Endothelial cell (in vitro differentiated cells): ENCODE measurements at regions not wholly inside any gene's neighbourhood (a gene's known extent, or its start where the extent isn't known, plus 50 kb on each side); places are given as distances from the start of the nearest gene placed in this dataset.

ENCODE experiments used
- DNase-seq: peaks from one replicate; pipeline ENCODE4 v3.0.0; 2021; ENCODE audit warnings: low spot score
- H3K27ac Mint-ChIP-seq: one replicate; pipeline ENCODE4 v1.8.0; 2021; ENCODE audit warnings: mixed read lengths, inconsistent platforms; ENCODE audit not compliant: unreplicated experiment
- H3K27me3 Mint-ChIP-seq: one replicate; pipeline ENCODE4 v1.8.0; 2021; ENCODE audit warnings: mild to moderate bottlenecking, moderate library complexity, mixed read lengths, inconsistent platforms; ENCODE audit not compliant: unreplicated experiment
- H3K36me3 Mint-ChIP-seq: one replicate; pipeline ENCODE4 v1.8.0; 2021; ENCODE audit warnings: mild to moderate bottlenecking, low read depth, mixed read lengths, inconsistent platforms; ENCODE audit not compliant: unreplicated experiment
- H3K4me1 Mint-ChIP-seq: one replicate; pipeline ENCODE4 v1.8.0; 2021; ENCODE audit warnings: mild to moderate bottlenecking, mixed read lengths, inconsistent platforms; ENCODE audit not compliant: unreplicated experiment
- H3K4me3 Mint-ChIP-seq: one replicate; pipeline ENCODE4 v1.8.0; 2021; ENCODE audit warnings: mild to moderate bottlenecking, mixed read lengths, inconsistent platforms; ENCODE audit not compliant: unreplicated experiment
- H3K9me3 Mint-ChIP-seq: one replicate; pipeline ENCODE4 v1.8.0; 2021; ENCODE audit warnings: mixed read lengths, inconsistent platforms; ENCODE audit not compliant: unreplicated experiment
- CTCF ChIP-seq: fragments of 200-600 bp; sonication (generic); IDR thresholded peaks from one replicate; pipeline ENCODE4 v1.5.0; 2021; ENCODE audit warnings: antibody characterized with exemption; ENCODE audit not compliant: unreplicated experiment

- no peak for TF ChIP-seq CTCF
Observed at GRCh38 chr5:35488055-35488454, 129.6 kb upstream of the SPEF2 start.

DNA sequence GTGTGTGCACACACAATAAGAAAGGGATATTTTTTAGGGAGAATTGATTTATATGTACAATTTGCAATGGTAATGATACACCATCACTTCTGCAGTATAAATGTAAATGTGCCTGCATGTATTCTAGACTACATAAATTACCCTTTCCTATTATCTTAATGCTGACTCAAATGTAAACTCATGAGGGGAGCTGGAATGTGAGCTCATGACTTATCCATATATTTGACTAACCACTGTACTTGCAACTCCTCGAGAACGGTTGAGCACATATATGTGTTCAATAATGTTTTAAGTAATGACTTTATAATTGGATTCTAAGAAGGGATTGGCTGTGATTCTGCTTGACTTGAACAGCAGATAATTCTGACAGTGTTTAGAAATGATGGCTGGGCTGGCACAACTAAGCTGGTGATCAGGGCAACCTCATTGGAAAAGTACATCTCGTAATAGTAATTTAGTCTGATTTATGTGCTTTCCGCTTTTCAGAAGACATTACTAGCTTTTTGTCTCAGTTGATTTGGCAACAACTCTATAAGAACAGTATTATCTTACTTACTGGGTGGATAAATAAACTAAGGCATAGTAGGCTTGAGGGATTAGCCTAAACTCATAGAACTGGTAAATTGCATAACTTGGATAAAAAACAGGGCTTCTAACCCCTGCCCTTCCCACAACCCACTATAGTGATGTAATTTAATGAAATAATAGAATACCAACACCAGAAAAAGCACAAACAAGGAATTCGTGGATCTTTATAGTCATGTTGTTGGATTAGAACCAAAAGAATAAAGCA lies 130.2 kb upstream of the SPEF2 start:
- Mint-ChIP-seq H3K4me3 (no peak overlapping the region), H3K27ac (no peak overlapping the region), H3K36me3 (no peaks in the 10 kb centered on the region), H3K27me3 (no peaks in the 10 kb centered on the region), H3K4me1 (peaks cover 9% of the 10 kb centered on the region), H3K9me3 (no peaks in the 10 kb centered on the region)
- DNase-seq: no peak
- TF ChIP-seq CTCF: no peak

More at GRCh38 chr5:35488055-35488454, 129.6 kb upstream of the SPEF2 start:
- DNase-seq: no peak
- Mint-ChIP-seq H3K27ac (no peak overlapping the region), H3K27me3 (no peaks in the 10 kb centered on the region), H3K36me3 (no peaks in the 10 kb centered on the region), H3K4me3 (no peak overlapping the region), H3K4me1 (peaks cover 9% of the 10 kb centered on the region), H3K9me3 (no peaks in the 10 kb centered on the region)

DNA sequence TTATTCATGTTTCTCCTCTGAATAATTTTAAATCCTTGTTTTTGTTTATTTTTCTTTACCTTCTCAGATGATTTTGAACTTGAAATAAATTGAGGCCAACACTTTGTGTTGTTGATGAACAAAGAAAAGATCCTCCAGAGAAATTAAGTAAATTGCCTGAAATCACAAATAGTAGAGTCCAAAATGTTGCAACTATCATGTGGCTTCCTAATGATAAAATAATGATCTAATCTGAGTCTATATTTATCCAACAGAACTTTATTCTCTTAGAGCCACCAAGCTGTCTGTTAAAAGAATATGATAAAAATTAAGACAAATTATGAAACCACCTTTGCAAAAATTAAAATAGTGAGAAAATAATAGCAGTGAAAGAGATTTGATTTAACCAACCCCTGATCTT lies 132.2 kb upstream of the SPEF2 start:
- Mint-ChIP-seq H3K27ac (no peak overlapping the region), H3K4me1 (peaks cover 9% of the 10 kb centered on the region), H3K9me3 (no peaks in the 10 kb centered on the region), H3K36me3 (no peaks in the 10 kb centered on the region), H3K4me3 (no peak overlapping the region), H3K27me3 (no peaks in the 10 kb centered on the region)
- no peak for TF ChIP-seq CTCF
- no peak for DNase-seq

DNA sequence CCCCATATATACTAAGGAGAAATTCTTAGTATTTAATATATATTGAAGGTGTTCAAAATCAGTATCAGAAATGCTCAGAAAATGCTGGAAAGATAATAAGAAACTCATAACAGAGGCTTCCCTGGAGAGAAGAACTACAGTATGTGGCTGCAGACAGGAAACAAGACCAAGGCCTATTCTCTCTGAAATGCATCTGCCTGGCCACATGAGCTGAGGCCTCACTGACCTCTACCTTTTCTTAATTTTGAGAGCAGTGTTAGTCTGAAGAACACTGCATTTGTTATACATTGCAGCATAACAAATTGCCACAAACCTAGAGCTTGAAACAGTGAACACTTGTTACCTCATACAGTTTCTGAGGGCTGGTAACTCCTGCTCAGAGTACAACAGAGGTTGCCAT lies 133.4 kb upstream of the SPEF2 start:
- Mint-ChIP-seq H3K9me3 (no peaks in the 10 kb centered on the region), H3K4me3 (no peak overlapping the region), H3K27ac (no peak overlapping the region)

More for the DNA sequence above, 133.4 kb upstream of the SPEF2 start:
- H3K27me3 Mint-ChIP-seq: no peaks in the 10 kb centered on the region
- peaks cover 9% of the 10 kb centered on the region for H3K4me1 Mint-ChIP-seq
- no peaks in the 10 kb centered on the region for H3K36me3 Mint-ChIP-seq
- no peak for DNase-seq
- TF ChIP-seq CTCF: no peak
